ENCODE measurements at regions not wholly inside any gene's neighbourhood (a gene's known extent, or its start where the extent isn't known, plus 50 kb on each side); places are given as distances from the start of the nearest gene placed in this dataset.
A peak's percentile ranks its signal among the peaks of the same experiment; 100 is the strongest.
"Not testable (repeated sequence)": the region's sequence is repeated elsewhere in the genome, so short reads cannot be mapped to it uniquely, and the experiment has no call there.

GRCh38 chr4:189727982-189728638 is 212.6 kb upstream of the FRG1 start:
- H3K36me3 ChIP-seq (ENCODE audit: control insufficient read depth, insufficient read depth, low read length); H3K4me3 ChIP-seq (ENCODE audit: low read length); H3K4me1 ChIP-seq (ENCODE audit: control insufficient read depth, insufficient read depth, low read length); DNase-seq; H3K27ac ChIP-seq (ENCODE audit: low read length); H3K9me3 ChIP-seq (replicated peaks; ENCODE audit: control insufficient read depth, low read depth, low read length); H3K27me3 ChIP-seq (ENCODE audit: control insufficient read depth, insufficient read depth, low read length): not testable (repeated sequence)
- no CpG with 5 or more reads among the region's 6 CpGs for WGBS (ENCODE audit: insufficient coverage)

DNA sequence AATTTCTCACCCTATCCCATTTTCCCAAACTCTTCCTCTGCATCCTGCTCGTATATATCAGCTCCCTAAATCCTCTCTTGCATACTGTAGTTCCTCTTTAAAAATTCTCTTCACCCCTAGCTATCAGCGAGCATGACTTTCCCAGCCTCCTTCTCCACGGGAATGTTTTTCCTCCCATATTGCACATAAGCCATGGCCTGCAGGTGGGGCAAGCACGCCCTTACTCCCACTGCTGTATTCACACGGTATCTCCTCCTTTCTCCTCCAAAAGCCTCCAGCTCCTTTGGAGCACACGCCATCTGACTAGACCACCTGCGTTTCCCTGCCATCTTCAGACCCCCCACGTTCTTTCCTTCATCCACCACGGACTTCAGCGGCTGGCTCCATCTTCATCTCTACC is 208.7 kb upstream of the FRG1 start:
- 81% methylated on average over 7 of the region's 10 CpGs for WGBS (ENCODE audit: insufficient coverage)
- H3K9me3 ChIP-seq (replicated peaks; ENCODE audit: control insufficient read depth, low read depth, low read length); H3K27ac ChIP-seq (ENCODE audit: low read length); H3K4me3 ChIP-seq (ENCODE audit: low read length); H3K36me3 ChIP-seq (ENCODE audit: control insufficient read depth, insufficient read depth, low read length); DNase-seq; H3K4me1 ChIP-seq (ENCODE audit: control insufficient read depth, insufficient read depth, low read length); H3K27me3 ChIP-seq (ENCODE audit: control insufficient read depth, insufficient read depth, low read length): not testable (repeated sequence)

GRCh38 chr4:189733507-189733906 is 207.2 kb upstream of the FRG1 start:
- WGBS (ENCODE audit: insufficient coverage): 97% methylated on average over 4 of the region's 5 CpGs
- H3K27ac ChIP-seq (ENCODE audit: low read length); H3K4me3 ChIP-seq (ENCODE audit: low read length); H3K36me3 ChIP-seq (ENCODE audit: control insufficient read depth, insufficient read depth, low read length); H3K9me3 ChIP-seq (replicated peaks; ENCODE audit: control insufficient read depth, low read depth, low read length); DNase-seq; H3K27me3 ChIP-seq (ENCODE audit: control insufficient read depth, insufficient read depth, low read length); H3K4me1 ChIP-seq (ENCODE audit: control insufficient read depth, insufficient read depth, low read length): not testable (repeated sequence)

GRCh38 chr4:189734648-189735267 is 205.9 kb upstream of the FRG1 start:
- H3K27ac ChIP-seq (ENCODE audit: low read length); H3K27me3 ChIP-seq (ENCODE audit: control insufficient read depth, insufficient read depth, low read length); H3K4me3 ChIP-seq (ENCODE audit: low read length); H3K36me3 ChIP-seq (ENCODE audit: control insufficient read depth, insufficient read depth, low read length); H3K9me3 ChIP-seq (replicated peaks; ENCODE audit: control insufficient read depth, low read depth, low read length); H3K4me1 ChIP-seq (ENCODE audit: control insufficient read depth, insufficient read depth, low read length): not testable (repeated sequence)
- peak; percentile 8 for DNase-seq
- WGBS (ENCODE audit: insufficient coverage): 56% methylated on average over 2 of the region's 2 CpGs

DNA sequence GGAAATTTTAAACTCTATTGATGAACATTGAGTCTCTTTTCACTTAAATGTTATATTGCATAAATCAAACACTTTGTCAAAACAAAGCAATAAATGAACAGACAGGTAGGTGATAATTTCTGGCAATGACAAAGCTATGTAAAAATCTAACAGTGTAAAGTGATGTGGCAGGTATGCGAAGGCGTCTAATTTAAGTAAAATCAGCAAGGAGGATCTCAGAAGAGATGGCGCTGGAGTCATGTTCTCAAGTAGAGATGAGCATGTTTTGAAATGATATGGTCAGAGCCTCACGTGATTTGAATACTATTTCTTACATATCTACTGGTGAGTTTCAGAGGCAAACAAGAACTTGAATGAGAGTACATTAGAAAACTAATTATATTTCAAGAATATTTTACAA is 204.0 kb upstream of the FRG1 start:
- H3K27ac ChIP-seq (ENCODE audit: low read length); H3K4me3 ChIP-seq (ENCODE audit: low read length); DNase-seq; H3K4me1 ChIP-seq (ENCODE audit: control insufficient read depth, insufficient read depth, low read length); H3K27me3 ChIP-seq (ENCODE audit: control insufficient read depth, insufficient read depth, low read length); H3K9me3 ChIP-seq (replicated peaks; ENCODE audit: control insufficient read depth, low read depth, low read length); H3K36me3 ChIP-seq (ENCODE audit: control insufficient read depth, insufficient read depth, low read length): not testable (repeated sequence)
- 70% methylated on average over 2 of the region's 4 CpGs for WGBS (ENCODE audit: insufficient coverage)

GRCh38 chr4:189740118-189740517 is 200.6 kb upstream of the FRG1 start:
- DNase-seq; H3K27me3 ChIP-seq (ENCODE audit: control insufficient read depth, insufficient read depth, low read length); H3K9me3 ChIP-seq (replicated peaks; ENCODE audit: control insufficient read depth, low read depth, low read length); H3K27ac ChIP-seq (ENCODE audit: low read length); H3K4me1 ChIP-seq (ENCODE audit: control insufficient read depth, insufficient read depth, low read length); H3K36me3 ChIP-seq (ENCODE audit: control insufficient read depth, insufficient read depth, low read length); H3K4me3 ChIP-seq (ENCODE audit: low read length): not testable (repeated sequence)
- WGBS (ENCODE audit: insufficient coverage): no CpG with 5 or more reads among the region's 7 CpGs

- H3K36me3 ChIP-seq (ENCODE audit: control insufficient read depth, insufficient read depth, low read length): no peaks in the 10 kb centered on the region
- WGBS (ENCODE audit: insufficient coverage): 83% methylated on average over 13 of the region's 16 CpGs
- H3K27ac ChIP-seq (ENCODE audit: low read length): no peak overlapping the region
Measured at GRCh38 chr4:189740873-189741272, 199.8 kb upstream of the FRG1 start.

DNA sequence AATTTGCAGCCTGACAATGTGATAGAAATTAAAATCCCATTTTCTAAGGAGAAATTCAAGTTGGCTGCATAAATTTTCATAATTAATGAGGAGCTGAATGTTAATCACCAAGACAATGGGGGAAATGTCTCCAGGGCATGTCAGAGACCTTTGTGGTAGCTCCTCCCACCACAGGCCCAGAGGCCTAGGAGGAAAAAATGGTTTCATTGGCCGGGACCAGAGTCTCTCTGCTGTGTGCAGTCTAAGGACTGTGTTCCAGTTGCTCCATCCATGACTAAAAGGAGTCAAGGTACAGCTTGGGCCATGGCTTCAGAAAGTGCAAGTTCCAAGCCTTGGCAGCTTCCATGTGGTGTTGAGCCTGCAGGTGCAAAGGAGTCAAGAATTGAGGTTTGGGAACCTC is 187.6 kb upstream of the FRG1 start:
- H3K4me1 ChIP-seq (ENCODE audit: control insufficient read depth, insufficient read depth, low read length); H3K27me3 ChIP-seq (ENCODE audit: control insufficient read depth, insufficient read depth, low read length); H3K27ac ChIP-seq (ENCODE audit: low read length); H3K4me3 ChIP-seq (ENCODE audit: low read length); H3K36me3 ChIP-seq (ENCODE audit: control insufficient read depth, insufficient read depth, low read length); H3K9me3 ChIP-seq (replicated peaks; ENCODE audit: control insufficient read depth, low read depth, low read length); DNase-seq: not testable (repeated sequence)
- 57% methylated on average over 1 of the region's 1 CpG for WGBS (ENCODE audit: insufficient coverage)

More at GRCh38 chr4:189740873-189741272, 199.8 kb upstream of the FRG1 start:
- Histone ChIP-seq H3K4me1 (ENCODE audit: control insufficient read depth, insufficient read depth, low read length) (no peaks in the 10 kb centered on the region), H3K4me3 (ENCODE audit: low read length) (no peak overlapping the region), H3K27me3 (ENCODE audit: control insufficient read depth, insufficient read depth, low read length) (no peaks in the 10 kb centered on the region), H3K9me3 (replicated peaks; ENCODE audit: control insufficient read depth, low read depth, low read length) (no peaks in the 10 kb centered on the region)
- DNase-seq: no peak

DNA sequence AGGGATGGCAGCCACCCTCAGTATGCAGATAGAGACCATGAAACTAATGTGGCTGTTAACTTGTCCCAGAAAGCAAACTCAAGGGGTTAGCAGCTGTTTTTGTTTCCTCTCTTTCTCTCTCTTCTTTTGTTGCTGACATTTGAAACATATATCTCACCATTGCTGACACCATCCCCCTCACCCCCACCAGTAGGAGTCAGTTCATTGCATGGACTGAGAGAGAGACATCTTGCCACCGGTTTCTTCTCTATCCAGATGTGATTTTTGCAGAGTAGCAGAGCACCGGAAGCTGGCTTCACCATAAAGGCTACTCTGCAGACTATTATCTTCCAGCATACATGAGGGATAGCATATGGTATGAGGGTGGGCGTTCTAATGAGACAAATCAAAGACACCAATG is 177.1 kb upstream of the FRG1 start:
- H3K4me1 ChIP-seq (ENCODE audit: control insufficient read depth, insufficient read depth, low read length): no peaks in the 10 kb centered on the region
- no peak overlapping the region for H3K27ac ChIP-seq (ENCODE audit: low read length)
- H3K36me3 ChIP-seq (ENCODE audit: control insufficient read depth, insufficient read depth, low read length): no peaks in the 10 kb centered on the region
- no peak overlapping the region for H3K4me3 ChIP-seq (ENCODE audit: low read length)
- DNase-seq: no peak
- H3K9me3 ChIP-seq (replicated peaks; ENCODE audit: control insufficient read depth, low read depth, low read length): no peaks in the 10 kb centered on the region
- no peaks in the 10 kb centered on the region for H3K27me3 ChIP-seq (ENCODE audit: control insufficient read depth, insufficient read depth, low read length)
- WGBS (ENCODE audit: insufficient coverage): no CpG with 5 or more reads among the region's 3 CpGs

DNA sequence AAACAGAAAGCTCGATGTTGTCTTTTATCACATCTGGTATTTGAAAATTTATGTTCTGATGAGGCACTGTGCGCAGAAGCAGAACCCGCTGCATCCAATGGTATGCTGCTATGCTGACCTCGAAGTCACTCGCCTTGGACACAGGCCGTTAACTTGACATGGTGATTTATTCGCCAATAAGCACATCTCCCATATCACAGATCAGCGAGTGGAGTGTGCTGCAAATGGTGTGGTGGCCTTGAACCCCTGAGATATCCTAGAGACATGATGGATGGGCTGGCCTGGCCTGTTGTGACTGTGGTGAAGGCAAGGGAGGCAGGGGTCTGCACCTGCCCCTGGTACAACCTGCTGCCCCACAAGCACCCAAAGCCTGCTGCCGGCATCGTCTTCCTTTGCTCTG is 175.4 kb upstream of the FRG1 start:
- Histone ChIP-seq H3K9me3 (replicated peaks; ENCODE audit: control insufficient read depth, low read depth, low read length) (no peaks in the 10 kb centered on the region), H3K36me3 (ENCODE audit: control insufficient read depth, insufficient read depth, low read length) (no peaks in the 10 kb centered on the region), H3K4me3 (ENCODE audit: low read length) (no peak overlapping the region), H3K27ac (ENCODE audit: low read length) (no peak overlapping the region), H3K4me1 (ENCODE audit: control insufficient read depth, insufficient read depth, low read length) (no peaks in the 10 kb centered on the region), H3K27me3 (ENCODE audit: control insufficient read depth, insufficient read depth, low read length) (no peaks in the 10 kb centered on the region)
- WGBS (ENCODE audit: insufficient coverage): 93% methylated on average over 3 of the region's 10 CpGs
- no peak for DNase-seq

DNA sequence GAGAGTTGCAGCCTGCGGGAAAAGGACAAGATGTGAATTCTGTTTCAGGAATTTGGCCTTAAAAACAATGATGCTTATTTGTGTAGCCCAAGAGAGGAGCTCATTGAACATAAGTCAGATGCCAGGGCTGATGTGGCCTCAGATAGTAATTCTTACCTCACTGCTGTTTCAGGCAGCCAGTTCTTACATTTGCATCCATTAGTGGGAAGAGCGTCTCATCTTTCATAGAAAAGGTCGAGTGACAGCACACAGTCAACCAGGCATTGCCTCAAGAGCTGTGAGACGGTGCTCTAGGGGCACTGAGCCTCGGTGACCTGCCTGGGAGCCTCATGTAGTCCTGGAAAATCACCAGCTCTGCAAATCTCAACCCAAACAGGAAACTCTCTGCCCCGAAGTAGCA is 174.9 kb upstream of the FRG1 start:
- no peak for DNase-seq
- Histone ChIP-seq H3K4me1 (ENCODE audit: control insufficient read depth, insufficient read depth, low read length) (no peaks in the 10 kb centered on the region), H3K36me3 (ENCODE audit: control insufficient read depth, insufficient read depth, low read length) (no peaks in the 10 kb centered on the region), H3K27me3 (ENCODE audit: control insufficient read depth, insufficient read depth, low read length) (no peaks in the 10 kb centered on the region), H3K27ac (ENCODE audit: low read length) (no peak overlapping the region), H3K4me3 (ENCODE audit: low read length) (no peak overlapping the region), H3K9me3 (replicated peaks; ENCODE audit: control insufficient read depth, low read depth, low read length) (no peaks in the 10 kb centered on the region)
- 43% methylated on average over 4 of the region's 6 CpGs for WGBS (ENCODE audit: insufficient coverage)
